NT2/D1 (cell line): ENCODE measurements at regions not wholly inside any gene's neighbourhood (a gene's known extent, or its start where the extent isn't known, plus 50 kb on each side); places are given as distances from the start of the nearest gene placed in this dataset.

Experiments
- SUZ12 ChIP-seq: IDR thresholded peaks from 2 replicates; pipeline ENCODE4 v1.6.1; 2011; ENCODE audit not compliant: insufficient read length, insufficient read depth; ENCODE audit errors: extremely low read depth
- YY1 ChIP-seq: IDR thresholded peaks from 2 replicates; pipeline ENCODE4 v1.6.1; 2011; ENCODE audit not compliant: insufficient read length, insufficient read depth
- ZNF274 ChIP-seq: IDR thresholded peaks from 2 replicates; pipeline ENCODE4 v1.6.1; 2011; ENCODE audit warnings: mild to moderate bottlenecking, low read depth, low read length

DNA sequence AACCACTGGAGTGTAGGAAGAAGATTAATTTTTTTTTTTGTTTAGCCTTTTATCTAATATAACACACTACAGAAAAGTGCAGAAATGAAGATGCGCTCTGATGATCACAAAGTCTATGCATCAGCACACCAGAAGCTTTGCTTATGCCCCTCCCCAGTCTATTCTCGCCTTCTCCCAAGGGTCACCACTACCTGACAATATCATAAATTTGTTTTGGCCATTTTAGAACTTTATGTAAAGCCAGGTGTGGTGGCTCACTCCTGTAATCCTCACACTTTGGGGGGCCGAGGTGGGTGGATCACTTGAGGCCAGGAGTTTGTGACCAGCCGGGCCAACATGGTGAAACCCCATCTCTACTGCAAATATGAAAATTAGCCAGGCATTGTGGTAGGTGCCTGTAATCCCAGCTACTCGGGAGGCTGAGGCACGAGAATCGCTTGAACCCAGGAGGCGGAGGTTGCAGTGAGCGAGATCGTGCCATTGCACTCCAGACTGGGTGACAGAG, 231.3 kb downstream of the FOXD2 start:
- TF ChIP-seq SUZ12 (no peak), YY1 (no peak), ZNF274 (no peak)
